ENCODE measurements at regions not wholly inside any gene's neighbourhood (a gene's known extent, or its start where the extent isn't known, plus 50 kb on each side); places are given as distances from the start of the nearest gene placed in this dataset.

GRCh38 chr16:64784635-64785034 is 337.2 kb downstream of the CDH11 start (continued):
- TF ChIP-seq, protein P1, sequence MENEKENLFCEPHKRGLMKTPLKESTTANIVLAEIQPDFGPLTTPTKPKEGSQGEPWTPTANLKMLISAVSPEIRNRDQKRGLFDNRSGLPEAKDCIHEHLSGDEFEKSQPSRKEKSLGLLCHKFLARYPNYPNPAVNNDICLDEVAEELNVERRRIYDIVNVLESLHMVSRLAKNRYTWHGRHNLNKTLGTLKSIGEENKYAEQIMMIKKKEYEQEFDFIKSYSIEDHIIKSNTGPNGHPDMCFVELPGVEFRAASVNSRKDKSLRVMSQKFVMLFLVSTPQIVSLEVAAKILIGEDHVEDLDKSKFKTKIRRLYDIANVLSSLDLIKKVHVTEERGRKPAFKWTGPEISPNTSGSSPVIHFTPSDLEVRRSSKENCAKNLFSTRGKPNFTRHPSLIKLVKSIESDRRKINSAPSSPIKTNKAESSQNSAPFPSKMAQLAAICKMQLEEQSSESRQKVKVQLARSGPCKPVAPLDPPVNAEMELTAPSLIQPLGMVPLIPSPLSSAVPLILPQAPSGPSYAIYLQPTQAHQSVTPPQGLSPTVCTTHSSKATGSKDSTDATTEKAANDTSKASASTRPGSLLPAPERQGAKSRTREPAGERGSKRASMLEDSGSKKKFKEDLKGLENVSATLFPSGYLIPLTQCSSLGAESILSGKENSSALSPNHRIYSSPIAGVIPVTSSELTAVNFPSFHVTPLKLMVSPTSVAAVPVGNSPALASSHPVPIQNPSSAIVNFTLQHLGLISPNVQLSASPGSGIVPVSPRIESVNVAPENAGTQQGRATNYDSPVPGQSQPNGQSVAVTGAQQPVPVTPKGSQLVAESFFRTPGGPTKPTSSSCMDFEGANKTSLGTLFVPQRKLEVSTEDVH (IDR thresholded peaks at IDR 0.05; ENCODE audit: low read depth, partially characterized antibody), result no peak
- no peak for TF ChIP-seq RUNX3 (IDR thresholded peaks at IDR 0.05; ENCODE audit: low read length)

GRCh38 chr16:64782484-64782883 is 339.4 kb downstream of the CDH11 start:
- RAD21 ChIA-PET (ENCODE audit: unreplicated experiment), result no interaction called here
- Histone ChIP-seq H2AFZ (ENCODE audit: control insufficient read depth, low read depth, low read length) (no peak overlapping the region), H4K20me1 (ENCODE audit: control insufficient read depth, insufficient read depth) (no peaks in the 10 kb centered on the region), H3K9me3 (replicated peaks; ENCODE audit: control insufficient read depth, insufficient read depth, low read length) (no peaks in the 10 kb centered on the region), H3K4me1 (ENCODE audit: control insufficient read depth, insufficient read depth, low read length) (no peaks in the 10 kb centered on the region), H3K27ac (ENCODE audit: control insufficient read depth, insufficient read depth) (no peak overlapping the region), H3K9ac (ENCODE audit: control insufficient read depth, insufficient read depth, low read length) (no peak overlapping the region), H3K4me2 (ENCODE audit: control insufficient read depth, insufficient read depth) (no peak overlapping the region), H3K4me3 (no peak overlapping the region), H3K79me2 (ENCODE audit: control insufficient read depth, insufficient read depth, low read length) (no peaks in the 10 kb centered on the region), H3K27me3 (replicated peaks in 1 of 2; ENCODE audit: control insufficient read depth in 2 of 2, insufficient read depth in 2 of 2, low read length in 1 of 2) (no peaks in the 10 kb centered on the region), H3K36me3 (ENCODE audit: control insufficient read depth in 2 of 2, insufficient read depth in 2 of 2, low read length in 1 of 2) (no peaks in the 10 kb centered on the region)
- ATAC-seq (no peak), DNase-seq (ENCODE audit: low read depth, low spot score) (no peak), FAIRE-seq (no peak)
- POLR2A ChIA-PET, result no interaction called here
- in situ Hi-C loops (cut with MboI), result no loop called here
- WGBS (ENCODE audit: insufficient coverage, insufficient replicate concordance, low lambda C conversion rate, missing lambda C conversion rate), result 28% methylated on average over 2 of the region's 2 CpGs
- intact Hi-C loops (cut with micrococcal nuclease; ENCODE audit: unreplicated experiment), result no loop called here
- CTCF ChIA-PET, result interaction anchor here (1.5 kb wide), 1 partner anchor 11 kb away, joined by 3 read pairs; no protein-coding TSS in a partner anchor
- no TSS peak for BruUV-seq (replicated peaks)
- SMC1A ChIA-PET (ENCODE audit: uncharacterized antibody, unreplicated experiment), result interaction anchor here (0.7 kb wide), 1 partner anchor 9 kb away, joined by 3 read pairs; no protein-coding TSS in a partner anchor
- TF ChIP-seq EZH2 (IDR thresholded peaks at IDR 0.05; ENCODE audit: borderline replicate concordance, control insufficient read depth, low read depth, low read length) (no peak), CHD4 (IDR thresholded peaks at IDR 0.05) (no peak), NFIC (IDR thresholded peaks at IDR 0.05; ENCODE audit: low read depth, low read length) (no peak), HDAC6 (IDR thresholded peaks at IDR 0.05; ENCODE audit: unreplicated experiment) (no peak), NFYB (IDR thresholded peaks at IDR 0.05; ENCODE audit: insufficient read depth, low read depth, low read length) (no peak), GATAD2B (conservative IDR thresholded peaks at IDR 0.05; ENCODE audit: low read depth) (no peak), PAX8 (IDR thresholded peaks at IDR 0.05) (no peak), RCOR1 (conservative IDR thresholded peaks at IDR 0.05; ENCODE audit: low read depth, low read length) (no peak)
- TF ChIP-seq, protein P2, sequence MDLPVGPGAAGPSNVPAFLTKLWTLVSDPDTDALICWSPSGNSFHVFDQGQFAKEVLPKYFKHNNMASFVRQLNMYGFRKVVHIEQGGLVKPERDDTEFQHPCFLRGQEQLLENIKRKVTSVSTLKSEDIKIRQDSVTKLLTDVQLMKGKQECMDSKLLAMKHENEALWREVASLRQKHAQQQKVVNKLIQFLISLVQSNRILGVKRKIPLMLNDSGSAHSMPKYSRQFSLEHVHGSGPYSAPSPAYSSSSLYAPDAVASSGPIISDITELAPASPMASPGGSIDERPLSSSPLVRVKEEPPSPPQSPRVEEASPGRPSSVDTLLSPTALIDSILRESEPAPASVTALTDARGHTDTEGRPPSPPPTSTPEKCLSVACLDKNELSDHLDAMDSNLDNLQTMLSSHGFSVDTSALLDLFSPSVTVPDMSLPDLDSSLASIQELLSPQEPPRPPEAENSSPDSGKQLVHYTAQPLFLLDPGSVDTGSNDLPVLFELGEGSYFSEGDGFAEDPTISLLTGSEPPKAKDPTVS (IDR thresholded peaks at IDR 0.05; ENCODE audit: low read depth, low read length), result no peak
- TF ChIP-seq, protein P3, sequence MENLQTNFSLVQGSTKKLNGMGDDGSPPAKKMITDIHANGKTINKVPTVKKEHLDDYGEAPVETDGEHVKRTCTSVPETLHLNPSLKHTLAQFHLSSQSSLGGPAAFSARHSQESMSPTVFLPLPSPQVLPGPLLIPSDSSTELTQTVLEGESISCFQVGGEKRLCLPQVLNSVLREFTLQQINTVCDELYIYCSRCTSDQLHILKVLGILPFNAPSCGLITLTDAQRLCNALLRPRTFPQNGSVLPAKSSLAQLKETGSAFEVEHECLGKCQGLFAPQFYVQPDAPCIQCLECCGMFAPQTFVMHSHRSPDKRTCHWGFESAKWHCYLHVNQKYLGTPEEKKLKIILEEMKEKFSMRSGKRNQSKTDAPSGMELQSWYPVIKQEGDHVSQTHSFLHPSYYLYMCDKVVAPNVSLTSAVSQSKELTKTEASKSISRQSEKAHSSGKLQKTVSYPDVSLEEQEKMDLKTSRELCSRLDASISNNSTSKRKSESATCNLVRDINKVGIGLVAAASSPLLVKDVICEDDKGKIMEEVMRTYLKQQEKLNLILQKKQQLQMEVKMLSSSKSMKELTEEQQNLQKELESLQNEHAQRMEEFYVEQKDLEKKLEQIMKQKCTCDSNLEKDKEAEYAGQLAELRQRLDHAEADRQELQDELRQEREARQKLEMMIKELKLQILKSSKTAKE (IDR thresholded peaks at IDR 0.05; ENCODE audit: low read depth, poor library complexity, severe bottlenecking), result no peak
- TF ChIP-seq, protein P4, sequence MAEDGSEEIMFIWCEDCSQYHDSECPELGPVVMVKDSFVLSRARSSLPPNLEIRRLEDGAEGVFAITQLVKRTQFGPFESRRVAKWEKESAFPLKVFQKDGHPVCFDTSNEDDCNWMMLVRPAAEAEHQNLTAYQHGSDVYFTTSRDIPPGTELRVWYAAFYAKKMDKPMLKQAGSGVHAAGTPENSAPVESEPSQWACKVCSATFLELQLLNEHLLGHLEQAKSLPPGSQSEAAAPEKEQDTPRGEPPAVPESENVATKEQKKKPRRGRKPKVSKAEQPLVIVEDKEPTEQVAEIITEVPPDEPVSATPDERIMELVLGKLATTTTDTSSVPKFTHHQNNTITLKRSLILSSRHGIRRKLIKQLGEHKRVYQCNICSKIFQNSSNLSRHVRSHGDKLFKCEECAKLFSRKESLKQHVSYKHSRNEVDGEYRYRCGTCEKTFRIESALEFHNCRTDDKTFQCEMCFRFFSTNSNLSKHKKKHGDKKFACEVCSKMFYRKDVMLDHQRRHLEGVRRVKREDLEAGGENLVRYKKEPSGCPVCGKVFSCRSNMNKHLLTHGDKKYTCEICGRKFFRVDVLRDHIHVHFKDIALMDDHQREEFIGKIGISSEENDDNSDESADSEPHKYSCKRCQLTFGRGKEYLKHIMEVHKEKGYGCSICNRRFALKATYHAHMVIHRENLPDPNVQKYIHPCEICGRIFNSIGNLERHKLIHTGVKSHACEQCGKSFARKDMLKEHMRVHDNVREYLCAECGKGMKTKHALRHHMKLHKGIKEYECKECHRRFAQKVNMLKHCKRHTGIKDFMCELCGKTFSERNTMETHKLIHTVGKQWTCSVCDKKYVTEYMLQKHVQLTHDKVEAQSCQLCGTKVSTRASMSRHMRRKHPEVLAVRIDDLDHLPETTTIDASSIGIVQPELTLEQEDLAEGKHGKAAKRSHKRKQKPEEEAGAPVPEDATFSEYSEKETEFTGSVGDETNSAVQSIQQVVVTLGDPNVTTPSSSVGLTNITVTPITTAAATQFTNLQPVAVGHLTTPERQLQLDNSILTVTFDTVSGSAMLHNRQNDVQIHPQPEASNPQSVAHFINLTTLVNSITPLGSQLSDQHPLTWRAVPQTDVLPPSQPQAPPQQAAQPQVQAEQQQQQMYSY (CRISPR knock-in tag; IDR thresholded peaks at IDR 0.05), result no peak
